HCT116 (cell line): ENCODE measurements at regions not wholly inside any gene's neighbourhood (a gene's known extent, or its start where the extent isn't known, plus 50 kb on each side); places are given as distances from the start of the nearest gene placed in this dataset.
A peak's percentile ranks its signal among the peaks of the same experiment; 100 is the strongest.

Experiments used
- ATAC-seq: fragments of 200-7000 bp; cut with Tn5 transposase; 2 replicates; pipeline ENCODE4 v1.9.1; 2020; ENCODE audit warnings: mild to moderate bottlenecking, moderate library complexity
- BruUV-seq: library from RNA; stranded (reverse); fragments of 400-500 nt; replicated peaks from 2 replicates; lab custom pipeline; 2021; lab: Mats Ljungman, UMichigan
- CTCF ChIA-PET: fragments of 300-600 bp; sonication (Branson Sonifier 250); formaldehyde crosslinking; loops from one replicate; lab custom pipeline; 2021; ENCODE audit warnings: antibody characterized with exemption; lab: Charles Lee
- POLR2A ChIA-PET: fragments of 300-600, 350-600 bp; sonication (Branson Sonifier 250); formaldehyde crosslinking; loops from one replicate; lab custom pipeline; 2021; ENCODE audit warnings: antibody characterized with exemption; lab: Charles Lee
- RAD21 ChIA-PET, 2 experiments: fragments of 300-600 bp; sonication (Branson Sonifier 250); formaldehyde crosslinking; loops; one replicate each; lab custom pipeline; 2023; ENCODE audit warnings: low total read pairs in 2 of 2; ENCODE audit not compliant: uncharacterized antibody in 2 of 2, unreplicated experiment in 2 of 2, low non-redundant PET in 1 of 2; lab: Charles Lee
- DNase-seq: peaks from one replicate; pipeline ENCODE4 v3.0.0-alpha.2; 2010; ENCODE audit warnings: low read depth, low spot score
- H2AFZ ChIP-seq: fragments of 200-600 bp; shearing (Covaris generic), sonication (generic); 2 replicates; pipeline ENCODE4 v1.6.1; 2017; ENCODE audit warnings: low read depth, mixed run types, mixed read lengths, antibody characterized with exemption, low read length; ENCODE audit not compliant: poor library complexity, severe bottlenecking
- H3K27ac ChIP-seq: 2 replicates; pipeline ENCODE4 v1.5.1; 2012; ENCODE audit warnings: low read depth, low read length
- H3K27me3 ChIP-seq: fragments of 200-600 bp; sonication (generic); 2 replicates; pipeline ENCODE4 v1.6.1; 2016; ENCODE audit warnings: mixed run types, low read length, mixed read lengths; ENCODE audit not compliant: insufficient read depth
- H3K36me3 ChIP-seq, 2 experiments: fragments of 200-500 bp in 1 of 2; fragments of 200-600 bp in 1 of 2; sonication (Bioruptor generic) in 1 of 2; sonication (generic) in 1 of 2; 2 replicates each; pipeline versions ENCODE4 v1.5.1 to v1.6.1; 2014 to 2016; ENCODE audit warnings: low read length in 2 of 2, inconsistent platforms in 1 of 2, mixed read lengths in 1 of 2, mixed run types in 1 of 2; ENCODE audit not compliant: insufficient read depth in 2 of 2, control insufficient read depth in 1 of 2
- H3K4me1 ChIP-seq, 2 experiments: fragments of 200-600 bp in 1 of 2; sonication (generic) in 1 of 2; 2 replicates each; pipeline versions ENCODE4 v1.5.1 to v1.6.1; 2012 to 2017; ENCODE audit warnings: low read length in 2 of 2, inconsistent platforms in 1 of 2, mild to moderate bottlenecking in 1 of 2, mixed read lengths in 1 of 2, mixed run types in 1 of 2, moderate library complexity in 1 of 2; ENCODE audit not compliant: insufficient read depth in 2 of 2, control insufficient read depth in 1 of 2
- H3K4me2 ChIP-seq: fragments of 200-600 bp; sonication (generic); 2 replicates; pipeline ENCODE4 v1.6.1; 2017; ENCODE audit warnings: mixed run types, low read length, mixed read lengths
- H3K4me3 ChIP-seq, 2 experiments: fragments of 200-600 bp in 1 of 2; sonication (generic) in 1 of 2; replicated peaks in 1 of 2; 2 replicates each; pipeline ENCODE4 v1.5.1; 2011 to 2016; ENCODE audit warnings: low read length in 2 of 2, control low read depth in 1 of 2, low read depth in 1 of 2, mild to moderate bottlenecking in 1 of 2, mixed read lengths in 1 of 2, mixed run types in 1 of 2
- H3K79me2 ChIP-seq: fragments of 200-600 bp; sonication (generic); 2 replicates; pipeline ENCODE4 v1.6.1; 2017; ENCODE audit warnings: mild to moderate bottlenecking, mixed run types, low read length, moderate library complexity, mixed read lengths; ENCODE audit not compliant: insufficient read depth
- H3K9ac ChIP-seq: fragments of 200-600 bp; sonication (generic); 2 replicates; pipeline ENCODE4 v1.6.1; 2016; ENCODE audit warnings: low read length, mixed read lengths
- H3K9me2 ChIP-seq: fragments of 200-600 bp; sonication (generic), shearing (Covaris generic); 2 replicates; pipeline ENCODE4 v1.6.1; 2017; ENCODE audit warnings: mixed run types, mild to moderate bottlenecking, moderate library complexity; ENCODE audit not compliant: insufficient read depth
- H3K9me3 ChIP-seq, 2 experiments: fragments of 200-500 bp in 1 of 2; fragments of 200-600 bp in 1 of 2; sonication (Bioruptor generic) in 1 of 2; sonication (generic) in 1 of 2; 2 replicates each; pipeline ENCODE4 v1.6.1; 2014 to 2017; ENCODE audit warnings: low read length in 2 of 2, mixed read lengths in 2 of 2, inconsistent platforms in 1 of 2, low read depth in 1 of 2, mild to moderate bottlenecking in 1 of 2, mixed run types in 1 of 2, moderate library complexity in 1 of 2; ENCODE audit not compliant: control insufficient read depth in 1 of 2, insufficient read depth in 1 of 2
- H4K20me1 ChIP-seq: fragments of 200-600 bp; sonication (generic), shearing (Covaris generic); 2 replicates; pipeline ENCODE4 v1.6.1; 2017; ENCODE audit warnings: mixed run types, mild to moderate bottlenecking, moderate library complexity; ENCODE audit not compliant: insufficient read depth
- ATF3 ChIP-seq: IDR thresholded peaks from 2 replicates; pipeline ENCODE4 v1.6.1; 2012
- CBX3 ChIP-seq: IDR thresholded peaks from 2 replicates; pipeline ENCODE4 v1.6.1; 2012; ENCODE audit warnings: low read depth
- EGR1 ChIP-seq: IDR thresholded peaks from 2 replicates; pipeline ENCODE4 v1.6.1; 2012; ENCODE audit warnings: low read depth
- ELF1 ChIP-seq: IDR thresholded peaks from 2 replicates; pipeline ENCODE4 v1.6.1; 2012; ENCODE audit warnings: low read depth, borderline replicate concordance
- EZH2 ChIP-seq: fragments of 200-600 bp; sonication (generic); IDR thresholded peaks from 2 replicates; pipeline ENCODE4 v1.6.1; 2017; ENCODE audit warnings: antibody characterized with exemption, mixed run types
- FOSL1 ChIP-seq: IDR thresholded peaks from 2 replicates; pipeline ENCODE4 v1.6.1; 2012; ENCODE audit warnings: low read depth
- MAX ChIP-seq: IDR thresholded peaks from 2 replicates; pipeline ENCODE4 v1.6.1; 2012
- SIN3A ChIP-seq: IDR thresholded peaks from 2 replicates; pipeline ENCODE4 v1.6.1; 2012; ENCODE audit warnings: low read depth
- SP1 ChIP-seq: IDR thresholded peaks from 2 replicates; pipeline ENCODE4 v1.6.1; 2012; ENCODE audit warnings: low read depth
- TCF7L2 ChIP-seq: IDR thresholded peaks from 2 replicates; pipeline ENCODE4 v1.7.0; 2011; ENCODE audit warnings: borderline replicate concordance, inconsistent platforms; ENCODE audit not compliant: insufficient read depth, insufficient read length; ENCODE audit errors: extremely low read depth
- intact Hi-C: fragments of 100-400 bp; cut with micrococcal nuclease; formaldehyde crosslinking; loops from 2 replicates; pipeline ENCODE4 v1.10.0; 2022
- TF ChIP-seq, protein P1 (sequence below), 3 experiments: fragments of 200-600 bp in 1 of 3; sonication (generic) in 1 of 3; IDR thresholded peaks in 2 of 3; conservative IDR thresholded peaks in 1 of 3; 2 replicates each; pipeline ENCODE4 v1.5.1; 2012 to 2017; ENCODE audit warnings: low read depth in 2 of 3, low read length in 2 of 3, antibody characterized with exemption in 1 of 3, borderline replicate concordance in 1 of 3, control low read depth in 1 of 3, mild to moderate bottlenecking in 1 of 3, mixed read lengths in 1 of 3, mixed run types in 1 of 3, moderate library complexity in 1 of 3; ENCODE audit not compliant: insufficient read depth in 1 of 3
- TF ChIP-seq, protein P2 (sequence below): IDR thresholded peaks from 2 replicates; pipeline ENCODE4 v1.6.1; 2012; ENCODE audit warnings: low read depth

DNA sequence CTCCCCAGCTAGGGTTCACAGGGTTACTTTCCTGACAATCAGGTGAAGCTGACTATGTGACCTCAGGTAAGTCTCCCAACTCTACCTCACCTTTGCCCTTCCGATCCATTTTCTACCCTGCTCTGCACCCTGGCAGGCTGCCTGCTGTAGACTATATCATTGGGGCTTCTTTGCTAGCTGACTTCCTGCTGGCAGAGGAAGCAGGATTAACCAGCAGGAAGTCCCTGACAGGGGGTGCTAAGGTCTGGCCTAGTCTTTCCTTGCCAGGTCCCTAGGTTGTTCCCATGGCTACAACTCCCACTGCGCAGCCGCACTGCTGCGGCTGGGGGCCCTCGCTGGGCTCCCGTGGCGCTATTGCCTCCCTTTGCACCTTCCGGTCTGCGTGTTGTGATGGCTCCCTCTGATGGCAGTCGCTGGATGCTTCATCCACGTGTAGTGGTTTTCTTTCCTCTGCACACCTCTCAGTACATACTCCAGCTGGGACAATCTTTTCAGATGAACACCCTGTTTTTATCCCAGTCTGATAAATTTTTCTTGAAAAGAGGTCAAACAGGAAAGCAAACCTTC is 365.9 kb downstream of the REEP3 start (continued):
- TF ChIP-seq, protein P1, sequence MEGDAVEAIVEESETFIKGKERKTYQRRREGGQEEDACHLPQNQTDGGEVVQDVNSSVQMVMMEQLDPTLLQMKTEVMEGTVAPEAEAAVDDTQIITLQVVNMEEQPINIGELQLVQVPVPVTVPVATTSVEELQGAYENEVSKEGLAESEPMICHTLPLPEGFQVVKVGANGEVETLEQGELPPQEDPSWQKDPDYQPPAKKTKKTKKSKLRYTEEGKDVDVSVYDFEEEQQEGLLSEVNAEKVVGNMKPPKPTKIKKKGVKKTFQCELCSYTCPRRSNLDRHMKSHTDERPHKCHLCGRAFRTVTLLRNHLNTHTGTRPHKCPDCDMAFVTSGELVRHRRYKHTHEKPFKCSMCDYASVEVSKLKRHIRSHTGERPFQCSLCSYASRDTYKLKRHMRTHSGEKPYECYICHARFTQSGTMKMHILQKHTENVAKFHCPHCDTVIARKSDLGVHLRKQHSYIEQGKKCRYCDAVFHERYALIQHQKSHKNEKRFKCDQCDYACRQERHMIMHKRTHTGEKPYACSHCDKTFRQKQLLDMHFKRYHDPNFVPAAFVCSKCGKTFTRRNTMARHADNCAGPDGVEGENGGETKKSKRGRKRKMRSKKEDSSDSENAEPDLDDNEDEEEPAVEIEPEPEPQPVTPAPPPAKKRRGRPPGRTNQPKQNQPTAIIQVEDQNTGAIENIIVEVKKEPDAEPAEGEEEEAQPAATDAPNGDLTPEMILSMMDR (IDR thresholded peaks at IDR 0.05 in 2 of 3, conservative IDR thresholded peaks at IDR 0.05 in 1 of 3; ENCODE audit: borderline replicate concordance in 1 of 3, insufficient read depth in 1 of 3, low read depth in 2 of 3, low read length in 2 of 3) = peak; percentile 64 to 84 (median 72); a peak in 5 of 6 replicates
- TF ChIP-seq ELF1 = peak; percentile 54
- no peak for TF ChIP-seq EZH2
- TF ChIP-seq EGR1 = no peak
- no peak for TF ChIP-seq TCF7L2
- 0 out of 2 replicates have a peak, but pooled peaks have one; percentile 7 for TF ChIP-seq SP1
- TF ChIP-seq SIN3A = no peak
- TF ChIP-seq, all 23 proteins: peak for 8

DNA sequence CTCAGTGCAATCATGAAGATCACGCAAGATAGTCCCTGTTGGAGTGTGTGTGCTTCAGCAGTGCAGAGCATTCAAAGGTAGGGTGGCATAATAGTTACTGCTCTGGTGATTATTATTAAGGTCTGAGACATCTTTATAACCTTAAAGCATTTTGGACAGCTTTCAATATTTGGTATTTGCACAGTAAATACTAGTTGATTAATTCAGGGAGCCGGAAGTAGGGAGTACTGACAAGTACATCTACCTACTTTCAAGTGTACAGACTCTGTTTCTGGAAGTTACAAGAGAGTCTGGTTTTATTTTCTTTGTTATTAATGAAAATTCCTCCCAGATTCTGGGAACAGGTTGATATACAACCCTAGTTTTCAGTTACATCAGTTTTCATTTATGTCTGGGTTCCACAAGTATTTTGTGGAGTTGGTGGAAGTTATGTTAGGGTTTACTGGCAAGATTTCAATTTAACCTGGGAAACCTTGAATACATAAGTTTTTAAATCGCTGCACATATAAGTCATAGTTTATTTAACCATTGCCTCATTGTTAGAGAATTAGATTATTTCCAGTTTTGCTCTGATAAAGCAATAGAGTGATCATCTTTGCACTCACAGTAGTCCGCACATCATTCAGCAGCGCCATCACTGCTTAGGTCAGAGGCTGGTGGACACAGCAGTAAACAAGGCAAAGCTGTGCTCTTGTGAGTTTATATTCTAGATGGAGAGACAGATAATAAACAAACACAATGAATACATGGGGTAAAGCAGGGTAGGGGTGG is 366.6 kb downstream of the REEP3 start:
- ChIA-PET CTCF (interaction anchor here (0.9 to 1.5 kb wide), 5 partner anchors 9 to 208 kb away, joined by 3 to 23 read pairs (median 3); no protein-coding TSS in a partner anchor), RAD21 (interaction anchor here in 1 of 2 experiments (1.1 kb wide), 1 partner anchor 90 kb away, joined by 3 read pairs; no protein-coding TSS in a partner anchor), POLR2A (no interaction called here)
- H3K79me2 ChIP-seq = no peaks in the 10 kb centered on the region
- H3K9me3 ChIP-seq = no peaks in the 10 kb centered on the region
- no peak overlapping the region; a peak in 1 of 4 replicates for H3K4me3 ChIP-seq
- H3K9ac ChIP-seq = no peak overlapping the region
- peak overlapping the region; percentile 38 for H3K4me2 ChIP-seq
- BruUV-seq = no TSS peak
- H3K27me3 ChIP-seq = no peaks in the 10 kb centered on the region
- DNase-seq (no peak), ATAC-seq (peak; percentile 53)
- H3K9me2 ChIP-seq = no peaks in the 10 kb centered on the region
- no peaks in the 10 kb centered on the region for H4K20me1 ChIP-seq
- no peaks in the 10 kb centered on the region for H3K36me3 ChIP-seq
- H2AFZ ChIP-seq = peak overlapping the region; percentile 66
- H3K4me1 ChIP-seq = peaks cover 0 to 11% of the 10 kb centered on the region in 2 experiments; a peak in 1 of 4 replicates
- TF ChIP-seq ELF1 (no peak), MAX (no peak; the same call in 1 of the 2 replicates), ATF3 (no peak), SP1 (no peak), CBX3 (no peak), FOSL1 (no peak), TCF7L2 (no peak)
- TF ChIP-seq, protein P2, sequence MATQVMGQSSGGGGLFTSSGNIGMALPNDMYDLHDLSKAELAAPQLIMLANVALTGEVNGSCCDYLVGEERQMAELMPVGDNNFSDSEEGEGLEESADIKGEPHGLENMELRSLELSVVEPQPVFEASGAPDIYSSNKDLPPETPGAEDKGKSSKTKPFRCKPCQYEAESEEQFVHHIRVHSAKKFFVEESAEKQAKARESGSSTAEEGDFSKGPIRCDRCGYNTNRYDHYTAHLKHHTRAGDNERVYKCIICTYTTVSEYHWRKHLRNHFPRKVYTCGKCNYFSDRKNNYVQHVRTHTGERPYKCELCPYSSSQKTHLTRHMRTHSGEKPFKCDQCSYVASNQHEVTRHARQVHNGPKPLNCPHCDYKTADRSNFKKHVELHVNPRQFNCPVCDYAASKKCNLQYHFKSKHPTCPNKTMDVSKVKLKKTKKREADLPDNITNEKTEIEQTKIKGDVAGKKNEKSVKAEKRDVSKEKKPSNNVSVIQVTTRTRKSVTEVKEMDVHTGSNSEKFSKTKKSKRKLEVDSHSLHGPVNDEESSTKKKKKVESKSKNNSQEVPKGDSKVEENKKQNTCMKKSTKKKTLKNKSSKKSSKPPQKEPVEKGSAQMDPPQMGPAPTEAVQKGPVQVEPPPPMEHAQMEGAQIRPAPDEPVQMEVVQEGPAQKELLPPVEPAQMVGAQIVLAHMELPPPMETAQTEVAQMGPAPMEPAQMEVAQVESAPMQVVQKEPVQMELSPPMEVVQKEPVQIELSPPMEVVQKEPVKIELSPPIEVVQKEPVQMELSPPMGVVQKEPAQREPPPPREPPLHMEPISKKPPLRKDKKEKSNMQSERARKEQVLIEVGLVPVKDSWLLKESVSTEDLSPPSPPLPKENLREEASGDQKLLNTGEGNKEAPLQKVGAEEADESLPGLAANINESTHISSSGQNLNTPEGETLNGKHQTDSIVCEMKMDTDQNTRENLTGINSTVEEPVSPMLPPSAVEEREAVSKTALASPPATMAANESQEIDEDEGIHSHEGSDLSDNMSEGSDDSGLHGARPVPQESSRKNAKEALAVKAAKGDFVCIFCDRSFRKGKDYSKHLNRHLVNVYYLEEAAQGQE = no peak
- TF ChIP-seq, protein P1 (IDR thresholded peaks at IDR 0.05 in 2 of 3, conservative IDR thresholded peaks at IDR 0.05 in 1 of 3; ENCODE audit: borderline replicate concordance in 1 of 3, insufficient read depth in 1 of 3, low read depth in 2 of 3, low read length in 2 of 3) = no peak
- H3K27ac ChIP-seq = no peak overlapping the region
- intact Hi-C loops = no loop called here
